Endothelial cell of umbilical vein (primary cell): ENCODE measurements at regions not wholly inside any gene's neighbourhood (a gene's known extent, or its start where the extent isn't known, plus 50 kb on each side); places are given as distances from the start of the nearest gene placed in this dataset.

ENCODE experiments used
- MAX ChIP-seq: IDR thresholded peaks from 2 replicates; pipeline ENCODE4 v1.6.1; 2011; ENCODE audit not compliant: insufficient read depth, insufficient read length
- POLR2A ChIP-seq: IDR thresholded peaks from 2 replicates; pipeline ENCODE4 v1.6.1; 2012; ENCODE audit warnings: low read depth, mild to moderate bottlenecking, control low read depth, low read length
- TF ChIP-seq, protein P1 (sequence below), 2 donors: IDR thresholded peaks; 1 replicate in 1 of 2; 2 replicates in 1 of 2; pipeline ENCODE4 v1.5.1; 2011; ENCODE audit warnings: low read length in 2 of 2, mild to moderate bottlenecking in 2 of 2, moderate library complexity in 2 of 2, control low read depth in 1 of 2, inconsistent platforms in 1 of 2, low read depth in 1 of 2; ENCODE audit not compliant: insufficient read depth in 1 of 2; ENCODE audit errors: extremely low read depth in 1 of 2

DNA sequence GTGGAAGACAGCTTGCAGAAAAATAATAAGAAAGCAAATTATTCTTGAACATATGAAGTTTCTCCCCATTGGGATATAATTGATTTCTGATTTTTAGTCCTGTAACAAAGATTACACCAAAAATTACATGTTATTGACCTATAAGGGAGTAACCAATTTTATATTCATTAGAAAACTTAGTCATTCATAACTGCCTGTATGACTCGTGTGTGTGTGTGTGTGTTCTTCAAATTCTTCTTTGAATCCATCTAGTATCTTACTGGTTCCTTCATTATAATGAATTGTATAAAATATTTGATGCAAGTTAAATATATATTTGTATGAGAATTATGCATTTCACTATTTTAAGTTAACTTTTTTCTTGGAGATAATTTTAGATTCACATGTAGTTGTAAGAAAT lies 310.4 kb downstream of the HAO1 start:
- TF ChIP-seq MAX (no peak), POLR2A (no peak)
- TF ChIP-seq, protein P1, sequence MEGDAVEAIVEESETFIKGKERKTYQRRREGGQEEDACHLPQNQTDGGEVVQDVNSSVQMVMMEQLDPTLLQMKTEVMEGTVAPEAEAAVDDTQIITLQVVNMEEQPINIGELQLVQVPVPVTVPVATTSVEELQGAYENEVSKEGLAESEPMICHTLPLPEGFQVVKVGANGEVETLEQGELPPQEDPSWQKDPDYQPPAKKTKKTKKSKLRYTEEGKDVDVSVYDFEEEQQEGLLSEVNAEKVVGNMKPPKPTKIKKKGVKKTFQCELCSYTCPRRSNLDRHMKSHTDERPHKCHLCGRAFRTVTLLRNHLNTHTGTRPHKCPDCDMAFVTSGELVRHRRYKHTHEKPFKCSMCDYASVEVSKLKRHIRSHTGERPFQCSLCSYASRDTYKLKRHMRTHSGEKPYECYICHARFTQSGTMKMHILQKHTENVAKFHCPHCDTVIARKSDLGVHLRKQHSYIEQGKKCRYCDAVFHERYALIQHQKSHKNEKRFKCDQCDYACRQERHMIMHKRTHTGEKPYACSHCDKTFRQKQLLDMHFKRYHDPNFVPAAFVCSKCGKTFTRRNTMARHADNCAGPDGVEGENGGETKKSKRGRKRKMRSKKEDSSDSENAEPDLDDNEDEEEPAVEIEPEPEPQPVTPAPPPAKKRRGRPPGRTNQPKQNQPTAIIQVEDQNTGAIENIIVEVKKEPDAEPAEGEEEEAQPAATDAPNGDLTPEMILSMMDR (IDR thresholded peaks at IDR 0.05; ENCODE audit: extremely low read depth in 1 of 2, insufficient read depth in 1 of 2, low read depth in 1 of 2, low read length in 2 of 2): no peak
